Memory B cell (primary cell): ENCODE measurements at regions not wholly inside any gene's neighbourhood (a gene's known extent, or its start where the extent isn't known, plus 50 kb on each side); places are given as distances from the start of the nearest gene placed in this dataset.
A peak's percentile ranks its signal among the peaks of the same experiment; 100 is the strongest.

ENCODE experiments used
- ATAC-seq: fragments of 150-1000 bp; cut with Tn5 transposase; 2 replicates; pipeline ENCODE4 v1.10.0; 2021; ENCODE audit warnings: low read depth, mild to moderate bottlenecking, moderate library complexity
- DNase-seq, 2 donors: peaks; one replicate each; pipeline ENCODE4 v3.0.0; 2022; ENCODE audit warnings: low spot score in 2 of 2
- H3K27ac Mint-ChIP-seq: one replicate; pipeline ENCODE4 v1.8.0; 2022; ENCODE audit warnings: mild to moderate bottlenecking, moderate library complexity, mixed read lengths
- H3K27me3 Mint-ChIP-seq: one replicate; pipeline ENCODE4 v1.8.0; 2022; ENCODE audit warnings: mixed read lengths
- H3K36me3 Mint-ChIP-seq: one replicate; pipeline ENCODE4 v1.8.0; 2022; ENCODE audit warnings: mild to moderate bottlenecking, mixed read lengths
- H3K4me1 Mint-ChIP-seq: one replicate; pipeline ENCODE4 v1.8.0; 2022; ENCODE audit warnings: mixed read lengths
- H3K4me3 Mint-ChIP-seq: one replicate; pipeline ENCODE4 v1.8.0; 2022; ENCODE audit warnings: mild to moderate bottlenecking, moderate library complexity, mixed read lengths
- H3K9me3 Mint-ChIP-seq: one replicate; pipeline ENCODE4 v1.8.0; 2022; ENCODE audit warnings: mixed read lengths

GRCh38 chr4:184267673-184268583 lies 50.3 kb upstream of the ENPP6 start:
- Mint-ChIP-seq H3K9me3 (peaks cover 4% of the 10 kb centered on the region), H3K36me3 (peaks cover 3% of the 10 kb centered on the region), H3K4me3 (peak overlapping the region; percentile 90), H3K27me3 (no peaks in the 10 kb centered on the region), H3K4me1 (peaks cover 37% of the 10 kb centered on the region), H3K27ac (peak overlapping the region; percentile 98)
- DNase-seq (peak; percentile 55 to 77), ATAC-seq (peak; percentile 90)
